Stimulated activated memory B cell treated with anti-CD40 and anti-IgM and Interleukin-4, amounts not matched to agents 10 μg/mL and 1 μg/mL and 100 μg/mL, for 72 hours (primary cell): ENCODE measurements at regions not wholly inside any gene's neighbourhood (a gene's known extent, or its start where the extent isn't known, plus 50 kb on each side); places are given as distances from the start of the nearest gene placed in this dataset.

Experiments used
- ATAC-seq: fragments of 150-1000 bp; cut with Tn5 transposase; 2 replicates; pipeline ENCODE4 v1.10.0; 2021
- H3K27ac Mint-ChIP-seq: one replicate; pipeline ENCODE4 v1.8.0; 2022; ENCODE audit warnings: mild to moderate bottlenecking, mixed read lengths
- H3K27me3 Mint-ChIP-seq: one replicate; pipeline ENCODE4 v1.8.0; 2022; ENCODE audit warnings: mixed read lengths
- H3K36me3 Mint-ChIP-seq: one replicate; pipeline ENCODE4 v1.8.0; 2022; ENCODE audit warnings: mixed read lengths
- H3K4me1 Mint-ChIP-seq: one replicate; pipeline ENCODE4 v1.8.0; 2022; ENCODE audit warnings: mixed read lengths
- H3K4me3 Mint-ChIP-seq: one replicate; pipeline ENCODE4 v1.8.0; 2022; ENCODE audit warnings: mild to moderate bottlenecking, moderate library complexity, mixed read lengths
- H3K9me3 Mint-ChIP-seq: one replicate; pipeline ENCODE4 v1.8.0; 2022; ENCODE audit warnings: mixed read lengths

- Mint-ChIP-seq H3K27ac (no peak overlapping the region), H3K9me3 (no peaks in the 10 kb centered on the region), H3K4me1 (peaks cover 5% of the 10 kb centered on the region), H3K27me3 (no peaks in the 10 kb centered on the region), H3K4me3 (no peak overlapping the region), H3K36me3 (peaks cover 8% of the 10 kb centered on the region)
- ATAC-seq = no peak
Observed at GRCh38 chr22:26842103-26842502, 184.7 kb downstream of the MIAT start.

DNA sequence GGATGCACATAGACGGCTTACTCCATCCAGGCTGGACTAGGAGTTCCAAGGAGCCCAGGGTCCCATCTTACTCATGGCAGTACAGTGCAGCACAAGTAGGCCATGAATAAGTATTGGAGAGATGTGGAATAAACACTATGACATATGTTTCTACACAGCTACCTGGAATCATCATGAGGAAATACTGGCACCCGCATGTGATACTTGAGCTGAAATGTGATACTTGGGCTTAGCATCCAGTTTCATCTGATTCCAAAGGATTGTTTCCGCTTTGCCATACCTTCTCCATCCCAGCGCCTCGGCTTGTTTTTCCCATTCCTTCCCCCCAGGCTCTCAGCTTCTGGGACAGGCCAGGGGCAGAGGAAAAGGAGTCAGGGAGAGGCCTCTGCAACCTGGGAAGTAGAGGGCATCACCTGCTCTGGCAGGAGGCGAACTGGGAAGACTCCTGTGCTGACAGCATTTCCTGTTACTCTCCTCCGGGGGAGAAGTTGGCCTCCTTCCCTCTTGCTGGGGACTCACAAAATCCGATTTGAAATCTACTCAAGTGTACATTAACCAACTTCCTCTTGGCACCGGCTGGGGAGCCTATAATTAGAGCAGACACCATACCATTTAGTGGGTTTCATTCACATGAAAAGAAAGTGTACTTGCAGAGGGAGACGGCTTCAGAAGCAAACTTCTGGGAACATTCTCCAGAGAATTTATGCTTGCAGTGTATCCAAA, 187.8 kb downstream of the MIAT start:
- peaks cover 12% of the 10 kb centered on the region for H3K36me3 Mint-ChIP-seq
- ATAC-seq = no peak
- no peaks in the 10 kb centered on the region for H3K9me3 Mint-ChIP-seq
- peaks cover 5% of the 10 kb centered on the region for H3K4me1 Mint-ChIP-seq
- H3K27ac Mint-ChIP-seq = no peak overlapping the region
- H3K4me3 Mint-ChIP-seq = no peak overlapping the region
- no peaks in the 10 kb centered on the region for H3K27me3 Mint-ChIP-seq

- no peaks in the 10 kb centered on the region for H3K9me3 Mint-ChIP-seq
- no peak overlapping the region for H3K27ac Mint-ChIP-seq
- no peak overlapping the region for H3K4me3 Mint-ChIP-seq
- H3K27me3 Mint-ChIP-seq = no peaks in the 10 kb centered on the region
- no peak for ATAC-seq
- peaks cover 5% of the 10 kb centered on the region for H3K4me1 Mint-ChIP-seq
- peaks cover 6% of the 10 kb centered on the region for H3K36me3 Mint-ChIP-seq
Observed at GRCh38 chr22:26846076-26846475, 188.7 kb downstream of the MIAT start.

DNA sequence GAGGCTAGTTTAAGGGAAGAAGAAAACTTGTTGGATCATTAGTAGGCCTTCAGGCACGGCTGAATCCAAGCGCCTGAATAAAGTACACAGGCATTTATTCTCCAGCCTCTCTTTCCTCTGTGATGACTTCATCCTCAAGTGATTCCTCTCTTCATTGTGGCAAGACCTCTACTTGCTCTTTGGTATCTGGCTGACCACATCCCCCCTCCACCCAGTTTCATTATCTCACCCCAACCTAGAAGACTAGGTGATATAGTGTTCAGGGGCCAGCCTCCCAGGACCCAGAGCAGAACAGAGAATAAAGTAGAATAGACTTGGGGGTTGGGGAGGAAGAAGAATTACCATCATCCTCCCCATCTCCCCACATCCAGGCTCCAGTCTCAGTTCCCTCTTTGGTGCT, 189.3 kb downstream of the MIAT start:
- Mint-ChIP-seq H3K36me3 (peaks cover 6% of the 10 kb centered on the region), H3K4me3 (no peak overlapping the region), H3K27ac (no peak overlapping the region), H3K27me3 (no peaks in the 10 kb centered on the region), H3K9me3 (no peaks in the 10 kb centered on the region), H3K4me1 (peaks cover 5% of the 10 kb centered on the region)
- ATAC-seq = no peak

- Mint-ChIP-seq H3K36me3 (peaks cover 8% of the 10 kb centered on the region), H3K9me3 (no peaks in the 10 kb centered on the region), H3K27me3 (no peaks in the 10 kb centered on the region), H3K27ac (no peak overlapping the region), H3K4me3 (no peak overlapping the region), H3K4me1 (peaks cover 5% of the 10 kb centered on the region)
- no peak for ATAC-seq
Observed at GRCh38 chr22:26847046-26847445, 189.7 kb downstream of the MIAT start.

- Mint-ChIP-seq H3K27me3 (no peaks in the 10 kb centered on the region), H3K9me3 (no peaks in the 10 kb centered on the region), H3K36me3 (peaks cover 13% of the 10 kb centered on the region), H3K27ac (no peak overlapping the region), H3K4me3 (no peak overlapping the region), H3K4me1 (peaks cover 5% of the 10 kb centered on the region)
- no peak for ATAC-seq
Observed at GRCh38 chr22:26847816-26848215, 190.4 kb downstream of the MIAT start.

GRCh38 chr22:26848244-26848920, 191.0 kb downstream of the MIAT start:
- no peak for ATAC-seq
- no peak overlapping the region for H3K27ac Mint-ChIP-seq
- H3K4me1 Mint-ChIP-seq = peaks cover 5% of the 10 kb centered on the region
- no peaks in the 10 kb centered on the region for H3K9me3 Mint-ChIP-seq
- no peak overlapping the region for H3K4me3 Mint-ChIP-seq
- no peaks in the 10 kb centered on the region for H3K27me3 Mint-ChIP-seq
- peaks cover 18% of the 10 kb centered on the region for H3K36me3 Mint-ChIP-seq

DNA sequence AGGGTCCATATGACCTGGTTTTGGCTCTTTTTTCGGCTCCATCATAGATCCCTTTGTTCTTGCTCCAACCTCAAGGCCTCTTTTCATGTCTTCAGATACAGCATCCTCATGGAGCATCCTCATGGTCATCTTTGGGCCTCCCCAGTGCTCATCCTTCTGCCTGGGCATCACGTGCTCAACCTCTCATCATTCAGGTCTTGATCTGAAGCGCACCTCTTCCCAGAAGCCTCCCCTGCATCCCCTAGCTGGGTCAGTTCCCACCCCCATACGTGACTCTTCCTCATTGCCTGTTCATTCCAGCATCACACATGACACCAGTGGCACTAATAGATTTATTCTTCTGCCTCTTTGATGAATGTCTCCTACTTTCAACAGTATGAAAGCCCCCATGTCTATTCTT, 192.2 kb downstream of the MIAT start:
- Mint-ChIP-seq H3K27me3 (no peaks in the 10 kb centered on the region), H3K4me3 (no peak overlapping the region), H3K9me3 (no peaks in the 10 kb centered on the region), H3K27ac (no peak overlapping the region), H3K4me1 (peaks cover 5% of the 10 kb centered on the region), H3K36me3 (peaks cover 18% of the 10 kb centered on the region)
- no peak for ATAC-seq

DNA sequence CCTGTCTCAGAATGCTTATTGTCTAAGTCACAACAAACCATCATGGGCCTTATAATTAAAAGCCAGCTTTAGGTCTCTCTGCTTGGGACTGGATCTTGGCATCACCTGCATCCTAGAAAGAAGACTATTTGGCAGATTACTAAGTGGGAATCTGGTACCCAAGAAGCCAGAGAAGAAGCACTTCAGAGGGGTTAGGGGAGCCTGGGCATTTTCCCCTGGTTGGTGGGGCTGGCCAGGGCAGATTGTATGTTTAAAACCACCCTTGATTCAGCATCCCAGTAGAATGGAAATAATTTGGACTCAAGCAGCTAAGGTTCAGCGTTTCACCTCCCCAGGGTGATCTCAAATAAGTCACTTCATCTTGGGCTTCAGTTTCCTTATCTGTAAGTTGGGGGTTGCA, 193.7 kb downstream of the MIAT start:
- H3K4me3 Mint-ChIP-seq = no peak overlapping the region
- peaks cover 18% of the 10 kb centered on the region for H3K36me3 Mint-ChIP-seq
- H3K9me3 Mint-ChIP-seq = no peaks in the 10 kb centered on the region
- no peaks in the 10 kb centered on the region for H3K27me3 Mint-ChIP-seq
- no peaks in the 10 kb centered on the region for H3K4me1 Mint-ChIP-seq
- no peak overlapping the region for H3K27ac Mint-ChIP-seq
- ATAC-seq = no peak

GRCh38 chr22:26852176-26852575, 194.8 kb downstream of the MIAT start:
- no peak for ATAC-seq
- no peaks in the 10 kb centered on the region for H3K9me3 Mint-ChIP-seq
- no peak overlapping the region for H3K4me3 Mint-ChIP-seq
- no peaks in the 10 kb centered on the region for H3K4me1 Mint-ChIP-seq
- H3K36me3 Mint-ChIP-seq = peaks cover 15% of the 10 kb centered on the region
- no peak overlapping the region for H3K27ac Mint-ChIP-seq
- no peaks in the 10 kb centered on the region for H3K27me3 Mint-ChIP-seq

DNA sequence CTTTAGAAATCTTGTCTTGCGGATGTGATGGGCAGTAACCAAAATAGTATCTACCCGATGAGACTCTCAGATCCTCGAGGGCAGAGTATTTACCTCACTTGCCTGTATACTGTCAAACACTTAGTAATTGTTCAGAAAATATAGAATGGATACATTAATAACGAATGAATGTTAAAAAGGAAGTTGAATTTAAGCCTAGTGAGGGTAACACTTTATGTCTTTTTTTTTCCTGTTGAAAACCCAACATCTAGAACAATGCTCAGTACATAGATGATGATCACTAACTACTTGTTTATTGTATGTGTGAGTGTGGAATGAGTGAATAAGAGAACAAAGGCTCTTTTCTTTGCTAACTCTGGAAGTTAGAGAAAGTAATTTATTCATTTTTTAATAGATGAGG, 195.7 kb downstream of the MIAT start:
- no peak overlapping the region for H3K4me3 Mint-ChIP-seq
- no peaks in the 10 kb centered on the region for H3K4me1 Mint-ChIP-seq
- peaks cover 12% of the 10 kb centered on the region for H3K36me3 Mint-ChIP-seq
- no peaks in the 10 kb centered on the region for H3K9me3 Mint-ChIP-seq
- no peak overlapping the region for H3K27ac Mint-ChIP-seq
- no peak for ATAC-seq
- H3K27me3 Mint-ChIP-seq = no peaks in the 10 kb centered on the region

GRCh38 chr22:26853495-26853894, 196.1 kb downstream of the MIAT start:
- Mint-ChIP-seq H3K36me3 (peaks cover 12% of the 10 kb centered on the region), H3K4me3 (no peak overlapping the region), H3K27me3 (no peaks in the 10 kb centered on the region), H3K27ac (no peak overlapping the region), H3K9me3 (no peaks in the 10 kb centered on the region), H3K4me1 (no peaks in the 10 kb centered on the region)
- ATAC-seq = no peak

DNA sequence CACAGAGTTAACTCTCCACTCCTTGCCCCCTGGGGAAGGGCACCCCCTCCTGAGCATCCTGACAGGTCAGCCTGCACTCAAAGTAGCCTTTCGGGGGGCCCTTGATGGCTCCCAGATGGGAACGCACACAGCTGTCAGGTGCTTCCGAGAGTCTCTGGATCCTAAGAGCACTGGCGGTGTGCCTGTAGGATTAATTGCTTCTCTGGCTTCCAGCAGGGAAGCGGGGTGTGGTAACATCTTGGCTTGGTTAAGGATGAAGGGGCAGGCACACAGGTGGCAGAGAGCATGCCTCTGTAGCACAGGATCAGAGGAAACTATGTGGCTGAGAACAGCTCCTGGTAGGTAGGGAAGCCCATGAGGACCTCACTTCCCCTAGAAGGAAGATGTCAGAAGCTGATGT, 199.8 kb downstream of the MIAT start:
- no peaks in the 10 kb centered on the region for H3K4me1 Mint-ChIP-seq
- H3K36me3 Mint-ChIP-seq = peaks cover 15% of the 10 kb centered on the region
- H3K9me3 Mint-ChIP-seq = peaks cover 8% of the 10 kb centered on the region
- H3K4me3 Mint-ChIP-seq = no peak overlapping the region
- no peak for ATAC-seq
- H3K27me3 Mint-ChIP-seq = no peaks in the 10 kb centered on the region
- no peak overlapping the region for H3K27ac Mint-ChIP-seq

GRCh38 chr22:26860301-26860700, 202.9 kb downstream of the MIAT start:
- Mint-ChIP-seq H3K27me3 (no peaks in the 10 kb centered on the region), H3K4me3 (no peak overlapping the region), H3K27ac (no peak overlapping the region), H3K9me3 (peaks cover 8% of the 10 kb centered on the region), H3K36me3 (peaks cover 22% of the 10 kb centered on the region), H3K4me1 (no peaks in the 10 kb centered on the region)
- ATAC-seq = no peak

DNA sequence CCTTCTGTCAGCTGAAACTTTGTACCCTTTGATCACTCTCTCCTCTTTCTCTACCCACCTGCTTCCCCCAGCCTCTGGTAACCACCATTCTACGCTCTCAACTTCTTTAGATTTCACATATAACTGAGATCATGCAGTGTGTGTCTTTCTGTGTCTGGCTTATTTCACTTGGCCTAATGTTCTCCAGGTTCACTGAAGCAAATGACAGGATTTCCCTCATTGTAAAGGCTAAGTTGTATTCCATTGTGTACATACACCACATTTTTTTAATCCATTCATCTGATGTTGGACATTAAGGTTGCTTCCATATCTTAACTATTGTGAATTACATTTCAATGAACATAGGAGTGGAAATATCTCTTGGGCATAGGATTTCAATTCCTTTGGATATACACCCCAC, 207.6 kb downstream of the MIAT start:
- Mint-ChIP-seq H3K27me3 (no peaks in the 10 kb centered on the region), H3K4me3 (no peak overlapping the region), H3K9me3 (peaks cover 11% of the 10 kb centered on the region), H3K36me3 (peaks cover 63% of the 10 kb centered on the region), H3K27ac (no peak overlapping the region), H3K4me1 (no peaks in the 10 kb centered on the region)
- no peak for ATAC-seq

- H3K27me3 Mint-ChIP-seq = no peaks in the 10 kb centered on the region
- H3K36me3 Mint-ChIP-seq = peaks cover 44% of the 10 kb centered on the region
- H3K27ac Mint-ChIP-seq = no peak overlapping the region
- H3K4me1 Mint-ChIP-seq = no peaks in the 10 kb centered on the region
- H3K9me3 Mint-ChIP-seq = no peaks in the 10 kb centered on the region
- no peak for ATAC-seq
- H3K4me3 Mint-ChIP-seq = no peak overlapping the region
Observed at GRCh38 chr22:26883393-26883792, 226.0 kb downstream of the MIAT start.
